Stimulated activated CD4-positive, alpha-beta T cell treated with anti-CD3 and anti-CD28 coated beads, Interleukin-4, amount 100 ng/mL, for 48 hours (primary cell): ENCODE measurements at regions not wholly inside any gene's neighbourhood (a gene's known extent, or its start where the extent isn't known, plus 50 kb on each side); places are given as distances from the start of the nearest gene placed in this dataset.
"Not testable (repeated sequence)": the region's sequence is repeated elsewhere in the genome, so short reads cannot be mapped to it uniquely, and the experiment has no call there.

Experiments used
- DNase-seq, 2 donors: peaks; one replicate each; pipeline ENCODE4 v3.0.0-alpha.2; 2020; ENCODE audit warnings: low read depth in 2 of 2

DNA sequence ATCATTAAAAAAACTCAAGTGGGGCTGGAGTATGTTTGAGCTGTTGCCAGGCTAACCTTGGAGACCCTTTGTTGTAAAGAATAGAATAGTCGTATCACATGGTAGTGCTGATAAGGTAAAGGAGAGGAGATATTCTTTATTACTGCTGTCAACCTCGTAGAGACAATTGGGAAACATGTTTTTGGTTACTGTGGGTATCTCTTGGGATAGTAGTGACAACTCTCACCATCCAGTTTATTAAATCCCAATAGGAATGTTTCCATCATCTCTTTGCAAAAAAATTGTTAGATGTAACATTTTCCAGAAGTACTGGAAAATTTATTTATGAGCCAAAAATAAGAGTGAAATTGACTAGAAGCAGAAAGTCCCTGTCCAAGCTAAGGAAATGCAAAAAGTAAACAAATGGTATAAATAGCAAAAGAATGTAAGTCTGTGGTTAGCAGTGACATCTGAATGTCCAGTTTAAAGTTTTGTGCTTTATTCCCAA, 829.3 kb upstream of the CITED2 start:
- no peak for DNase-seq

DNA sequence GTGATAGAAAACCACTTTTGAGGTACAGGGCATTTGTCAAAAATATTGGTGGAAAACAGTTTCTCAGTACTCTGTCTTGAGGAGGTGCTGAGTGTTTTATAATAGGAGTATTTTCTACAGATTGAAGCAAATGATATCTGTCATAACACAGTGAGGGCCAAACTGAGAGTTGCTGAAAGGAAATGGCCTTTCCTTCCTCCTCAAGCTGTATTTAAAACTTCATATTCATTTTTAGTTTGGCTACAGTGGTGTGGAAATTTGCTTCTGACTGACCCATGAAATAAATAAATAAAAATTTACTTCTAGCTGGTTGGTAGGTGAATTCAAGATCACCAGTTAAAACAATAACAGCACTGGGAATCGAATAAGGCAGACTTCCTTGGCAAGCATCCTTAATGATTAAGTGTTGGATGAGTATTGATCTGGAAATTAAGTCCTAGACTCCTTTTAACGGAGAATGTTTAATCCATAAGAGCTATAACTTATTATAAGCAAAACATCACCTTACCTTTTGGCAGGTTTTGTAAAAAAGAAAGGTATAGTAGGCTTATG, 828.6 kb upstream of the CITED2 start:
- no peak for DNase-seq

DNA sequence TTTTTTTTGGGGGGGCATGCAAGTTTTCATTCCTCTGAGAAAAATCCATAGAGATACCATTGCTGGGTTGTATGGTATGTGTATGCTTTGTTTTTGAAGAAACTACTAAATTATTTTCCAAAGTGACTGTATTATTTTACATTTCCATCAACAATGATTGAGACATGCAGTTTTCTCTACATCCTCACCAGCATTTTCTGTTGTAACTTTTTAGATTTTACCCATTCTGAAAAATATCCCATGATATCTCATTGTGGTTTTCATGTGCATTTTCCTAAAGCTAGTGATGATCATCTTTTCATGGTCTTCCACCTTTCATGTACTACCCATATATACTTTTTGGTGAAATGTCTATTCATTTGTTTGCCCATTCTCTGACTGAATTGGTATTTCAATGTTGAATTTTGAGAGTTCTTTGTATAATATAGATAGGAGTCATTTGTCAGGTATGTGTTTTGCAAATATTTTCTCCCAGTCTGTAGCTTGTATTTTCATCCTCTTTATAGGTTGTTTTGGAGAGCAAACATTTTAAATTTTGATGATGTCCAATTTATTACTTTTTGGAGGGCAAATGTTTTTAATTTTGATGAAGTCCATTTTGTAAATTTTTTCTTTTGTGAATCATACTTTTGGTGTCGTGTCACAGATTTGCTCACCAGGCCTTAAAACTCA, 827.5 kb upstream of the CITED2 start:
- DNase-seq, result no peak

- no peak for DNase-seq
These were observed 818.8 kb upstream of the CITED2 start for GRCh38 chr6:140193269-140193668.

DNA sequence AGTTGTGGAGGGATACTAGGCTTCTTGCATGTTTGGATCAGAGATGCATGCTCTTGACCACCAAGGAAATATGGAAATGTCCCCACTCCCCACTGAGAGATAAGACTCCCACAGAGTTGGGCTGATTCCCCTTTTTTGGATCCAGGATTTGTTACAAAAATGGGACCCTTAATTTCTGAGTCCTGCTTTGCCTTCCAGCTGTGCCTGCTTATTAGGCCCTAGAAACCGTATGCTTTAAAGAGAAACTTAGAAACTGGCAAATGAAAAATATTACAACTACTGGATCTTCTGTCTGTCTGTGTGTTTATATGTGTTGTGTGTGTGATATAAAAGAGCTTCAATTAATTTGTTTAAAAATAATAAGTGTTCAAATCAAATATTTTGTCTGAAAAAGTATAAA, 817.6 kb upstream of the CITED2 start:
- DNase-seq, result no peak

GRCh38 chr6:140189263-140189662, 814.8 kb upstream of the CITED2 start:
- DNase-seq, result not testable (repeated sequence)

- DNase-seq, result no peak
These were observed 811.5 kb upstream of the CITED2 start for GRCh38 chr6:140185991-140186390.

GRCh38 chr6:140183881-140184280, 809.4 kb upstream of the CITED2 start:
- DNase-seq, result no peak

- DNase-seq, result no peak
These were observed 808.4 kb upstream of the CITED2 start for GRCh38 chr6:140182821-140183220.

- no peak for DNase-seq
These were observed 807.4 kb upstream of the CITED2 start for GRCh38 chr6:140181876-140182275.

DNA sequence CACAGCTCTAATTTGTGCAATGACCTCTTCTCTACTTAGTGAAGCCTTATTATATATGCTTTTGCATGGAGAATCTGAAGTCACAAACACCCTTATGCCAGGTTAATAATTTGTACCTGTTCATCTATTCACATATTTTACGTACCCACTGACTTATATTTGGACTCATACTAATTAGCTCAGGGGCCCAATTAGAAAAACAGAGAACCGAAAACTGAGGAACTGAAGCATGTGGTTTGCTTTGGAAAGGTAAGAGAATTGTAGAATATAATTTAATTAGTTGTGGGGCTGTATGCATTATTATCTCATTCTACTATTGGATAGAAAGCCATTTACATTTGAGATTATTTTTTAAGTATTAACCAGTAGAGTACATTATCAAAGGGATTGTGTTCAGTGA, 805.9 kb upstream of the CITED2 start:
- no peak for DNase-seq

- DNase-seq, result no peak
These were observed 804.5 kb upstream of the CITED2 start for GRCh38 chr6:140178935-140179334.

DNA sequence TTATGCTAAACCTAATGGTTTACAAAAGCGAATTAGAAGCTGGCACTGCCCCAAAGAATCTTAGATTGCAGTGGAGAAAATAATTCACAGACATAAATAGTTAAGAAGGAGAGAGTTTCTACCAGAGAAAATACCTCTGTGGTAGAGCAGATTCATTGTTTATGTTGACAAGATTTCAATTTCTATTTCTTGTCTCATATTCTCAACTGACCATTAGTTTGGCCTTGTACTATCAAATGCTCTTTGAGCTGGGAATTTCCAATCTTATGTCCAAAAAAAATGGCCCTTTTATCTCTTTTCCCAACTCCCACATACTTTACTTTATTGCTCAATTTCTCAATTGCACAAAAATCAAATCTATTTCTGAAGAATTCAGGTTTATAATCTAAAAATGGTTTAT, 804.1 kb upstream of the CITED2 start:
- no peak for DNase-seq

GRCh38 chr6:140176306-140176705, 801.9 kb upstream of the CITED2 start:
- DNase-seq, result no peak

GRCh38 chr6:140175486-140175885, 801.0 kb upstream of the CITED2 start:
- DNase-seq, result no peak

DNA sequence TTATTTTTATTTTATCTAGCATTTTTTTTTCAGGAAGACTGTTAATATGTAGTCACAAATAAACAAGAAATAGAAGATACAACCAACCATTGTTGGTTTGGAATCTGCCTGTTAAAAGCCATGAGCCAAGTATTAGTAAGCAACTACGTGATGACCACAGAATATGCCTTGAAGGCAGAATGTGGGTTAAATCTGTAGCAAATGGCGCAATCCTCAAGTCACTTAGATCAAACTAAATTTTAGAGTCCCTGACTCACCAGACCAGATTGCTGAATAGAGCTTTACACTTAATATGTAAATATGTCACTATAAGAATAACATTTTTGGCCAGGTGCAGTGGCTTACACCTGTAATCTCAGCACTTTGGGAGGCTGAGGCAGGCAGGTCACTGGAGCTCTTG, 800.1 kb upstream of the CITED2 start:
- no peak for DNase-seq

GRCh38 chr6:140168365-140168764, 793.9 kb upstream of the CITED2 start:
- no peak for DNase-seq

DNA sequence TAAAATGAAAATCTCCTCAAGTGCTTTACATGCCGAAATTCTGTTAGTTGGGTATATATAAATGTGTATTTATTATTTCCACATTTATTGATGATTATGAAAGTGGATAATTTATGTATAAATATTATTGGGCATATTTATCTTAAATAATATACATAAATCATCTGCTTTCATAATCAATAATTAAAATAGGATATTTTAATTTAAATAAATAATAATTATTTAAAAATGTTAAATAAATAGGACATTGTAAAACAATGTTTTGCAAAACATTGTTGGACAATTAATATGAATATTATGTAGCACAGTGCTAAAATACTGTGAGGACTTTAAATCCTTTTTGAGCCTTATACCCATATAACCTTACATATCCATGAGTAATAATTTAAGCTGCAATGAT, 786.5 kb upstream of the CITED2 start:
- DNase-seq, result no peak

- no peak for DNase-seq
These were observed 786.0 kb upstream of the CITED2 start for GRCh38 chr6:140160494-140160893.

- no peak for DNase-seq
These were observed 781.7 kb upstream of the CITED2 start for GRCh38 chr6:140156131-140156530.

GRCh38 chr6:140155451-140156126, 781.1 kb upstream of the CITED2 start:
- DNase-seq, result no peak

GRCh38 chr6:140153703-140154102, 779.3 kb upstream of the CITED2 start:
- no peak for DNase-seq
